ENCODE measurements at regions not wholly inside any gene's neighbourhood (a gene's known extent, or its start where the extent isn't known, plus 50 kb on each side); places are given as distances from the start of the nearest gene placed in this dataset.

DNA sequence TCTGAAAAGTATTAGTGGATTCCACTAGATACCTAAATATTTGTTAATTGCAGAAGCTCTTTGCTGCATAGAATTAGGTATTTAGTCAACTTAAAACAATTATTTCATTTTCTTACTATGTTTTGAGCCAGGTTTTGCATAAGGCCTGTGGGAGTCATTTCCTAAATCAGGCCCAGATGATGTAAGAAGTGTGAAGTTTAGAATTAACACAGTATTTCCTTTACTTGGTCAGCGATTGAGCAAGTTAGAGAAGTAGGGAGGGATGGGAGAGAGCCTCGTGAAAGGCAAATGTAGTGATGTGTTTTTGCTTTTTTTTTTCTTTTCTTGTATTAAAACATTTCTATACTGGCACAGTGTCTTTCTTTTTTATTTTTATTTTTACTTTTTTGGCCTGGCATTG is 711.1 kb downstream of the HDGFL1 start:
- Histone ChIP-seq H3K9me3 (ENCODE audit: insufficient read depth, low read length, severe bottlenecking) (no peaks in the 10 kb centered on the region), H3K27me3 (ENCODE audit: insufficient read depth, low read length, poor library complexity) (no peaks in the 10 kb centered on the region), H4K20me1 (ENCODE audit: insufficient read depth, low read length) (no peaks in the 10 kb centered on the region), H3K79me2 (ENCODE audit: insufficient read depth, low read length) (no peaks in the 10 kb centered on the region), H3K36me3 (ENCODE audit: insufficient read depth, low read length) (no peaks in the 10 kb centered on the region), H3K9ac (ENCODE audit: low read depth, low read length) (no peak overlapping the region), H3K4me1 (ENCODE audit: insufficient read depth, low read length) (no peaks in the 10 kb centered on the region), H2AFZ (ENCODE audit: low read depth, low read length) (no peak overlapping the region), H3K4me3 (ENCODE audit: low read depth in 1 of 2, low read length in 2 of 2) (no peak overlapping the region), H3K4me2 (ENCODE audit: insufficient read depth, low read length) (no peak overlapping the region), H3K27ac (ENCODE audit: low read length) (no peak overlapping the region)
- TF ChIP-seq EZH2 (IDR thresholded peaks at IDR 0.05; ENCODE audit: borderline replicate concordance, low read depth, low read length, severe bottlenecking) = no peak
- TF ChIP-seq, protein P1, sequence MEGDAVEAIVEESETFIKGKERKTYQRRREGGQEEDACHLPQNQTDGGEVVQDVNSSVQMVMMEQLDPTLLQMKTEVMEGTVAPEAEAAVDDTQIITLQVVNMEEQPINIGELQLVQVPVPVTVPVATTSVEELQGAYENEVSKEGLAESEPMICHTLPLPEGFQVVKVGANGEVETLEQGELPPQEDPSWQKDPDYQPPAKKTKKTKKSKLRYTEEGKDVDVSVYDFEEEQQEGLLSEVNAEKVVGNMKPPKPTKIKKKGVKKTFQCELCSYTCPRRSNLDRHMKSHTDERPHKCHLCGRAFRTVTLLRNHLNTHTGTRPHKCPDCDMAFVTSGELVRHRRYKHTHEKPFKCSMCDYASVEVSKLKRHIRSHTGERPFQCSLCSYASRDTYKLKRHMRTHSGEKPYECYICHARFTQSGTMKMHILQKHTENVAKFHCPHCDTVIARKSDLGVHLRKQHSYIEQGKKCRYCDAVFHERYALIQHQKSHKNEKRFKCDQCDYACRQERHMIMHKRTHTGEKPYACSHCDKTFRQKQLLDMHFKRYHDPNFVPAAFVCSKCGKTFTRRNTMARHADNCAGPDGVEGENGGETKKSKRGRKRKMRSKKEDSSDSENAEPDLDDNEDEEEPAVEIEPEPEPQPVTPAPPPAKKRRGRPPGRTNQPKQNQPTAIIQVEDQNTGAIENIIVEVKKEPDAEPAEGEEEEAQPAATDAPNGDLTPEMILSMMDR (IDR thresholded peaks at IDR 0.05; ENCODE audit: borderline replicate concordance, extremely low read depth, low read length, poor library complexity, severe bottlenecking) = no peak
- DNase-seq = no peak
- ATAC-seq (ENCODE audit: insufficient read depth, low read depth) = no peak

DNA sequence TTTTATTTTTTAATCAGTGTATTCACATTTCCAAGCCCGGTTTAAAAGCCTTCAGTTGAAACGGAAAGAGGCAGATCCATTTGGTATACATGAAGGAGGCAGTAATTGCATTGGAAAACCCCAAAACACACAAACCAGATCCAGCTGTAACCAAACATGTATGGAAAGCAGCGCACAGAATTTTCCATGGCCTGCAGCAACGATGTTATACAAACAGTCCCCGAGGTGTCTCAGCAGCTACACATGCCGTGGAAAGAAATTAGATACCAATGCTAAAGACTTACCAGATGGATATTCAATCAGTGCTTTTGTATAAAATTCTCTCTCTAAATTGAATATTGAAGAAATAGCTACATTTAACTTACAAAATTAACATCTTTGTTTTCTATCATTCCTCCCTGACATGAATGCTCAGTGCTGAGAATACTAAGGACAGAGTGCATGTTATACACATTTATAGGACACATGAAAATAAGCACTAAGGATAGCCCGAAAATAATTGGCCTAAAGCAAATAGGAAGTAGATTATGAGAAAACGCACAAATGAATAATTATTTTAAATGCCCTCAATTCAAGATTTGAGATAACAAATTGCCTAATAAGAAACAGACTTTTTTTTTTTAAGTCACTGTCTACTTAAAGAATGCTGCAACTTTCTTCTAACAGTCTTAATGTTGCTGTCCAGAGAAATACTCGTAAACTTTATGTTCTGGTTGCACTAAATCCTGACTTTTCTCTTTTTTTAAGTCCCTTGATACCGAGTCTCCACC is 713.1 kb downstream of the HDGFL1 start:
- no peak overlapping the region for H2AFZ ChIP-seq (ENCODE audit: low read depth, low read length)
- no peak for DNase-seq
- H3K4me3 ChIP-seq (ENCODE audit: low read depth in 1 of 2, low read length in 2 of 2) = no peak overlapping the region
- H4K20me1 ChIP-seq (ENCODE audit: insufficient read depth, low read length) = no peaks in the 10 kb centered on the region
- H3K36me3 ChIP-seq (ENCODE audit: insufficient read depth, low read length) = no peaks in the 10 kb centered on the region
- no peaks in the 10 kb centered on the region for H3K79me2 ChIP-seq (ENCODE audit: insufficient read depth, low read length)
- H3K9me3 ChIP-seq (ENCODE audit: insufficient read depth, low read length, severe bottlenecking) = no peaks in the 10 kb centered on the region
- no peak overlapping the region for H3K27ac ChIP-seq (ENCODE audit: low read length)
- ATAC-seq (ENCODE audit: insufficient read depth, low read depth) = no peak
- no peak overlapping the region for H3K9ac ChIP-seq (ENCODE audit: low read depth, low read length)
- no peak overlapping the region for H3K4me2 ChIP-seq (ENCODE audit: insufficient read depth, low read length)
- no peaks in the 10 kb centered on the region for H3K27me3 ChIP-seq (ENCODE audit: insufficient read depth, low read length, poor library complexity)
- no peaks in the 10 kb centered on the region for H3K4me1 ChIP-seq (ENCODE audit: insufficient read depth, low read length)
- TF ChIP-seq EZH2 (IDR thresholded peaks at IDR 0.05; ENCODE audit: borderline replicate concordance, low read depth, low read length, severe bottlenecking) = no peak
- TF ChIP-seq, protein P1 (IDR thresholded peaks at IDR 0.05; ENCODE audit: borderline replicate concordance, extremely low read depth, low read length, poor library complexity, severe bottlenecking) = no peak

DNA sequence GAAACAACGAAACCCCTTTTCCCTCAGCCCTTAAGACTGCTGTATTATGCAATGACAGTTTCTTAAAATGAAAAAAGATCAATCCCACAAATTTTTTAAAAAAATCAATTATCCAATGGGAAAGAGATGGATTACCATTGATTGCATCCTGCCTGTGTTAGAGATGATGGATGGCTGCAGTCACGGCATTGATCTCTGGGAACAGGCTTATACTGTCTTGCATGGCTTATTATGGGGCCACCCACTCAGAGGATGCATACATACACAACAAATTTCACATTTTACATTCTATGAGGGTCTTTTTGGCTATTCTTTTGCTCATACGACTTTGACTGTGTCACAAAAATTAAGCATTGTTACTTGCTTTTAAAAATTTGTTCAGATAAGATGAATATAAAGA is 724.3 kb downstream of the HDGFL1 start:
- no peak overlapping the region for H3K4me2 ChIP-seq (ENCODE audit: insufficient read depth, low read length)
- DNase-seq = no peak
- H4K20me1 ChIP-seq (ENCODE audit: insufficient read depth, low read length) = no peaks in the 10 kb centered on the region
- no peaks in the 10 kb centered on the region for H3K27me3 ChIP-seq (ENCODE audit: insufficient read depth, low read length, poor library complexity)
- TF ChIP-seq EZH2 (IDR thresholded peaks at IDR 0.05; ENCODE audit: borderline replicate concordance, low read depth, low read length, severe bottlenecking) = no peak
- TF ChIP-seq, protein P1 (IDR thresholded peaks at IDR 0.05; ENCODE audit: borderline replicate concordance, extremely low read depth, low read length, poor library complexity, severe bottlenecking) = no peak
- H3K9me3 ChIP-seq (ENCODE audit: insufficient read depth, low read length, severe bottlenecking) = no peaks in the 10 kb centered on the region
- H3K36me3 ChIP-seq (ENCODE audit: insufficient read depth, low read length) = no peaks in the 10 kb centered on the region
- no peak overlapping the region for H3K9ac ChIP-seq (ENCODE audit: low read depth, low read length)
- ATAC-seq (ENCODE audit: insufficient read depth, low read depth) = no peak
- no peaks in the 10 kb centered on the region for H3K4me1 ChIP-seq (ENCODE audit: insufficient read depth, low read length)
- H3K79me2 ChIP-seq (ENCODE audit: insufficient read depth, low read length) = no peaks in the 10 kb centered on the region
- H3K4me3 ChIP-seq (ENCODE audit: low read depth in 1 of 2, low read length in 2 of 2) = no peak overlapping the region
- H3K27ac ChIP-seq (ENCODE audit: low read length) = no peak overlapping the region
- no peak overlapping the region for H2AFZ ChIP-seq (ENCODE audit: low read depth, low read length)

Data from DND-41 (cell line).